Muscle of arm (tissue), 1 donor: ENCODE measurements at regions not wholly inside any gene's neighbourhood (a gene's known extent, or its start where the extent isn't known, plus 50 kb on each side); places are given as distances from the start of the nearest gene placed in this dataset.
"Not testable (repeated sequence)": the region's sequence is repeated elsewhere in the genome, so short reads cannot be mapped to it uniquely, and the experiment has no call there.

Source experiments
- DNase-seq: peaks from one replicate; pipeline ENCODE4 v3.0.0-alpha.2; 2013

- no peak for DNase-seq
These were observed 132.5 kb upstream of the CHD1 start for GRCh38 chr5:99061299-99061698.

- DNase-seq: peak; percentile 69
These were observed 131.8 kb upstream of the CHD1 start for GRCh38 chr5:99060306-99061261.

- DNase-seq: no peak
These were observed 130.9 kb upstream of the CHD1 start for GRCh38 chr5:99059685-99060084.

GRCh38 chr5:99058466-99058865 lies 129.7 kb upstream of the CHD1 start:
- DNase-seq: no peak

GRCh38 chr5:99054972-99055371 lies 126.2 kb upstream of the CHD1 start:
- DNase-seq: no peak

- no peak for DNase-seq
These were observed 117.1 kb upstream of the CHD1 start for GRCh38 chr5:99045871-99046270.

GRCh38 chr5:99043257-99043656 lies 114.5 kb upstream of the CHD1 start:
- DNase-seq: not testable (repeated sequence)

GRCh38 chr5:99037668-99038067 lies 108.9 kb upstream of the CHD1 start:
- no peak for DNase-seq

- DNase-seq: no peak
These were observed 107.1 kb upstream of the CHD1 start for GRCh38 chr5:99035942-99036341.

- DNase-seq: no peak
These were observed 105.5 kb upstream of the CHD1 start for GRCh38 chr5:99034336-99034735.

GRCh38 chr5:99033014-99033900 lies 104.5 kb upstream of the CHD1 start:
- no peak for DNase-seq

GRCh38 chr5:99032234-99033013 lies 103.6 kb upstream of the CHD1 start:
- DNase-seq: peak; percentile 75

GRCh38 chr5:99030906-99031440 lies 102.2 kb upstream of the CHD1 start:
- DNase-seq: no peak

- DNase-seq: no peak
These were observed 100.4 kb upstream of the CHD1 start for GRCh38 chr5:99029172-99029571.

GRCh38 chr5:99028170-99028569 lies 99.4 kb upstream of the CHD1 start:
- not testable (repeated sequence) for DNase-seq

- no peak for DNase-seq
These were observed 96.7 kb upstream of the CHD1 start for GRCh38 chr5:99025298-99026045.

- no peak for DNase-seq
These were observed 94.5 kb upstream of the CHD1 start for GRCh38 chr5:99023330-99023729.

GRCh38 chr5:99022250-99022649 lies 93.4 kb upstream of the CHD1 start:
- DNase-seq: no peak

GRCh38 chr5:99020698-99021048 lies 91.9 kb upstream of the CHD1 start:
- DNase-seq: no peak

- DNase-seq: peak; percentile 60
These were observed 91.2 kb upstream of the CHD1 start for GRCh38 chr5:99019812-99020697.
